Osteoblast (primary cell): ENCODE measurements at regions not wholly inside any gene's neighbourhood (a gene's known extent, or its start where the extent isn't known, plus 50 kb on each side); places are given as distances from the start of the nearest gene placed in this dataset.
A peak's percentile ranks its signal among the peaks of the same experiment; 100 is the strongest.

ENCODE experiments used
- DNase-seq: peaks from one replicate; pipeline ENCODE4 v3.0.0; 2011; ENCODE audit warnings: low spot score, mixed read lengths; ENCODE audit not compliant: insufficient read length; ENCODE audit errors: missing footprints
- H2AFZ ChIP-seq: 2 replicates; pipeline ENCODE4 v1.6.0; 2011; ENCODE audit warnings: mild to moderate bottlenecking, low read length
- H3K27ac ChIP-seq: 2 replicates; pipeline ENCODE4 v1.5.1; 2011; ENCODE audit warnings: mild to moderate bottlenecking, low read depth, low read length, moderate library complexity
- H3K27me3 ChIP-seq: 2 replicates; pipeline ENCODE4 v1.6.0; 2012; ENCODE audit warnings: mild to moderate bottlenecking, control low read depth, inconsistent platforms, low read length, moderate library complexity; ENCODE audit not compliant: insufficient read depth
- H3K36me3 ChIP-seq: 2 replicates; pipeline ENCODE4 v1.5.1; 2011; ENCODE audit warnings: mild to moderate bottlenecking, low read length, control low read depth, moderate library complexity; ENCODE audit not compliant: insufficient read depth
- H3K4me1 ChIP-seq: 2 replicates; pipeline ENCODE4 v1.5.1; 2011; ENCODE audit warnings: mild to moderate bottlenecking, low read length, control low read depth, moderate library complexity; ENCODE audit not compliant: insufficient read depth
- H3K4me2 ChIP-seq: 2 replicates; pipeline ENCODE4 v1.6.0; 2011; ENCODE audit warnings: mild to moderate bottlenecking, low read length; ENCODE audit not compliant: insufficient read depth
- H3K4me3 ChIP-seq: fragments of 200-600 bp; sonication (generic); 3 replicates; pipeline ENCODE4 v1.5.1; 2012; ENCODE audit warnings: mild to moderate bottlenecking, low read length, inconsistent platforms; ENCODE audit not compliant: insufficient read depth
- H3K79me2 ChIP-seq: 2 replicates; pipeline ENCODE4 v1.6.0; 2012; ENCODE audit warnings: mild to moderate bottlenecking, low read length, control low read depth, inconsistent platforms; ENCODE audit not compliant: insufficient read depth
- H3K9me3 ChIP-seq: 2 replicates; pipeline ENCODE4 v1.5.1; 2011; ENCODE audit warnings: low read depth, low read length, control low read depth
- H4K20me1 ChIP-seq: 2 replicates; pipeline ENCODE4 v1.6.0; 2012; ENCODE audit warnings: mild to moderate bottlenecking, low read length, control low read depth; ENCODE audit not compliant: insufficient read depth
- CTCF ChIP-seq: IDR thresholded peaks from 2 replicates; pipeline ENCODE4 v1.5.1; 2011; ENCODE audit warnings: mild to moderate bottlenecking, low read depth, low read length, moderate library complexity; ENCODE audit errors: extremely low read depth

GRCh38 chr18:66105016-66105415 lies 354.2 kb downstream of the CDH7 start:
- no peak overlapping the region for H3K4me3 ChIP-seq
- no peaks in the 10 kb centered on the region for H3K27me3 ChIP-seq
- H2AFZ ChIP-seq, result no peak overlapping the region
- no peaks in the 10 kb centered on the region for H3K36me3 ChIP-seq
- no peak overlapping the region for H3K4me2 ChIP-seq
- H3K27ac ChIP-seq, result no peak overlapping the region
- no peak for DNase-seq
- H3K4me1 ChIP-seq, result no peaks in the 10 kb centered on the region
- H3K9me3 ChIP-seq, result no peaks in the 10 kb centered on the region
- H4K20me1 ChIP-seq, result no peaks in the 10 kb centered on the region
- TF ChIP-seq CTCF, result no peak
- no peaks in the 10 kb centered on the region for H3K79me2 ChIP-seq

- Histone ChIP-seq H4K20me1 (no peaks in the 10 kb centered on the region), H3K4me3 (no peak overlapping the region), H3K4me1 (no peaks in the 10 kb centered on the region), H3K4me2 (no peak overlapping the region), H3K9me3 (no peaks in the 10 kb centered on the region), H3K27ac (no peak overlapping the region), H3K36me3 (no peaks in the 10 kb centered on the region), H3K27me3 (no peaks in the 10 kb centered on the region), H3K79me2 (no peaks in the 10 kb centered on the region), H2AFZ (no peak overlapping the region)
- no peak for TF ChIP-seq CTCF
- peak; percentile 60 for DNase-seq
These were observed 352.7 kb downstream of the CDH7 start for GRCh38 chr18:66103550-66103949.

- Histone ChIP-seq H3K4me2 (no peak overlapping the region), H3K79me2 (no peaks in the 10 kb centered on the region), H2AFZ (no peak overlapping the region), H3K4me1 (no peaks in the 10 kb centered on the region), H3K4me3 (no peak overlapping the region), H3K36me3 (no peaks in the 10 kb centered on the region), H4K20me1 (no peaks in the 10 kb centered on the region), H3K9me3 (peaks cover 4% of the 10 kb centered on the region), H3K27ac (no peak overlapping the region), H3K27me3 (no peaks in the 10 kb centered on the region)
- DNase-seq, result no peak
- TF ChIP-seq CTCF, result no peak
These were observed 332.3 kb downstream of the CDH7 start for GRCh38 chr18:66083078-66083477.

- H3K27ac ChIP-seq, result no peak overlapping the region
- TF ChIP-seq CTCF, result no peak
- H3K9me3 ChIP-seq, result no peaks in the 10 kb centered on the region
- H3K4me1 ChIP-seq, result no peaks in the 10 kb centered on the region
- no peak overlapping the region for H2AFZ ChIP-seq
- no peak overlapping the region for H3K4me2 ChIP-seq
- H3K27me3 ChIP-seq, result no peaks in the 10 kb centered on the region
- no peak overlapping the region for H3K4me3 ChIP-seq
- H3K36me3 ChIP-seq, result no peaks in the 10 kb centered on the region
- H4K20me1 ChIP-seq, result no peaks in the 10 kb centered on the region
- no peaks in the 10 kb centered on the region for H3K79me2 ChIP-seq
- DNase-seq, result peak; percentile 43
These were observed 328.4 kb downstream of the CDH7 start for GRCh38 chr18:66078925-66079800.
